ENCODE measurements at regions not wholly inside any gene's neighbourhood (a gene's known extent, or its start where the extent isn't known, plus 50 kb on each side); places are given as distances from the start of the nearest gene placed in this dataset.
"Not testable (repeated sequence)": the region's sequence is repeated elsewhere in the genome, so short reads cannot be mapped to it uniquely, and the experiment has no call there.

DNA sequence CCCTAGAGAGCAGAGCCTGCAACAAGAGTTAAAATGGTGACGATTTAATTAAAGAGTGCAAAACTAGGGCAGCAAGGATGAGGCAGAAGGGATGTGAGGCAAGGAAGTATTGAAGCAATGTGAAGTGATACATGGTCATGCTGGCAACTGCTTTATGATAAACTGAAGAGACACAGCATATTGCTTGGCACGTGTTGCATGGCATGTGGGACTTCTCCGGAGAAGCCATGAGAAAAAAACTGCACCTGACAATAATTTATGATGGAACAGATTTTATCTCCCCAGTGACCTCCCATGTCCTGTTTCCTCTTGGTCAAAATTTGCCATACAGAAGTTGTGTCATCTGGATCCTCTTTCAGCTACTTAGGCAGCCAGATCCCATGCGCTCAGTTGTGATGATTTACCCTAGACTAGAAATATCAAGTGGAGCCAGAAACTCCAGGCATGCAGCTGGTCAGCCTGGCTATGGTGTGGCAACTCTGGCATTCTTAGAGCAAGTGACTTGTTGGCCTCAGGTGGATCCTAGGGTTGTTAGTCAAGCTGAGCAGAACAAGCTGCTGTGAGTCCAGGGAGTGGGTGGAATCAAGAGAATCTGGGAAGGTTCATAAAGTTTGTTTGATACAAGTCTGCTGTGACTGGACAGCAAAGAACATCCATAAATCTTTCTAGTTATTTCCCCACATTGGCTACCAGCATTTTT lies 611.4 kb upstream of the USP24 start:
- DNase-seq (ENCODE audit: low read depth in 2 of 2) = no peak

GRCh38 chr1:55825461-55825860 lies 610.3 kb upstream of the USP24 start:
- DNase-seq (ENCODE audit: low read depth in 2 of 2) = no peak

GRCh38 chr1:55824251-55824640 lies 609.1 kb upstream of the USP24 start:
- no peak for DNase-seq (ENCODE audit: low read depth in 2 of 2)

DNA sequence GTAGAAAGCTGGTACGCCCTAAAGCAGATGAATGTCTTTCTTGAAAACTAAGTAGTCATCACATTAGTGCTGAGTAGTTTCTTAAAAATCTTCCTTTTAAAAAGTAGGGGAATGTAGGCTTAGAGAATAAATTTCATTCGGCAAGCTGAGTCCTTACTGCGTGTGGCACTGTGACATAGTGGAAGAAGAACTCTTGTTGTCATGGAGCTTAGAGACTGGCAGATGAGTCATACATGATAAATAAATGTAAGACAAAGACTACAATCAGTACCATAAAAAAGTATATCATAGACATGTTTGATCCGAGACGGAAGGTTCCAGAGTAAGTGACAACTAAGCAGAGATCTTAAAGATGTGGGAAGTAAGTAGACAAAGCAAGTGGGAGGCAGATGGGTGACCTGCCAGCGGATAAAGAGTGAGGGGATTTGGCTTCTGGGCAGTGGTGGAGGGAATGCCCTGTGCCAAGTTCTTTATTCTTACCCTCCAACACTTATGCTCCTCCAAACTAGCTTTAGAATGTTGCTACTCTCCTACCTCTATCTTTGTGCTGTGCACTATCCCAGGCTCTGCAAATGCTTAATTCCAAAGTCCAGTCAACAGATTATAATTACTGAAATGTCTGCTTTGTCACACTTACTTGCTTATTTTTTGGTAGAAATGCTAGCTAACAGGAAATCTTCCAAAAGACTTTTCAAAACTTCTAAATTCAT lies 608.5 kb upstream of the USP24 start:
- no peak for DNase-seq (ENCODE audit: low read depth in 2 of 2)

- no peak for DNase-seq (ENCODE audit: low read depth in 2 of 2)
Measured at GRCh38 chr1:55822891-55823290, 607.7 kb upstream of the USP24 start.

- DNase-seq (ENCODE audit: low read depth in 2 of 2) = no peak
Measured at GRCh38 chr1:55821234-55821633, 606.1 kb upstream of the USP24 start.

- no peak for DNase-seq (ENCODE audit: low read depth in 2 of 2)
Measured at GRCh38 chr1:55820501-55820900, 605.3 kb upstream of the USP24 start.

GRCh38 chr1:55819011-55819410 lies 603.8 kb upstream of the USP24 start:
- no peak for DNase-seq (ENCODE audit: low read depth in 2 of 2)

- DNase-seq (ENCODE audit: low read depth in 2 of 2) = no peak
Measured at GRCh38 chr1:55816456-55817426, 601.6 kb upstream of the USP24 start.

- DNase-seq (ENCODE audit: low read depth in 2 of 2) = no peak
Measured at GRCh38 chr1:55815745-55816455, 600.7 kb upstream of the USP24 start.

DNA sequence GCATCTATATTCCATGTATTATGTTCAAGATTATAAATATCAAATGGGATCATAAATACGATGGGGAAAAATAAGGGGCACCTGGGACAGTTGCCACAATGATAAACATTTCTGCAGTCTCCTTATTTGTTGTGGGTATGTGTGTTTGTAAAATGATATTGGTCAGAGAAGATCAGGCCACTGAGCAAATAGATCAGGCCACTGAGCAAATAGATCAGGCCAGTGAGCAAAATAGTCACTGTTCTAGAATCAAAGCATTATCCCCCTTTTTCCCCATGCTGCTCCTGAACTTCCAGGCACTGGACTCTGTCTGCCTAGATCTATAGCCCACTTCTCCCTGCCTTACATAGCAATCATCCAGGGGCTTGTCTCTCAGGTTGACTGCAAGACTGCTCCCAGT lies 599.8 kb upstream of the USP24 start:
- DNase-seq (ENCODE audit: low read depth in 2 of 2) = no peak

- no peak for DNase-seq (ENCODE audit: low read depth in 2 of 2)
Measured at GRCh38 chr1:55813618-55814017, 598.5 kb upstream of the USP24 start.

- DNase-seq (ENCODE audit: low read depth in 2 of 2) = no peak
Measured at GRCh38 chr1:55812281-55812680, 597.1 kb upstream of the USP24 start.

DNA sequence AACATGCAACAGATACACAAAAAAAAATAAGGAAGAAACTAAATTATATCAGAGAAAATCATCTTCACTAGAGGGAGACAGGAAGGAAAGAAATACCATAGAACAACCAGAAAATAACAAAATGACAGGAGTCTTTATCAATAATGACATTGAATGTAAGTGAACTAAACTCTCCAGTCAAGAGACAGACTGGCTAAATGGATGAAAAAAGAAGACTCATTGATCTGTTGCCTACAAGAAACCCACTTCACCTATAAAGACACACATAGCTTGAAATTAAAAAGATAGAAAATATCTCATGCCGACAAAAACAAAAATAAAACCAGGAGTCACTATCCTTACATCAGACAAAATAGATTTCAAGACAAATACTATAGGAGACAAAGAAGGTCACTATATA lies 593.1 kb upstream of the USP24 start:
- DNase-seq (ENCODE audit: low read depth in 2 of 2) = no peak

DNA sequence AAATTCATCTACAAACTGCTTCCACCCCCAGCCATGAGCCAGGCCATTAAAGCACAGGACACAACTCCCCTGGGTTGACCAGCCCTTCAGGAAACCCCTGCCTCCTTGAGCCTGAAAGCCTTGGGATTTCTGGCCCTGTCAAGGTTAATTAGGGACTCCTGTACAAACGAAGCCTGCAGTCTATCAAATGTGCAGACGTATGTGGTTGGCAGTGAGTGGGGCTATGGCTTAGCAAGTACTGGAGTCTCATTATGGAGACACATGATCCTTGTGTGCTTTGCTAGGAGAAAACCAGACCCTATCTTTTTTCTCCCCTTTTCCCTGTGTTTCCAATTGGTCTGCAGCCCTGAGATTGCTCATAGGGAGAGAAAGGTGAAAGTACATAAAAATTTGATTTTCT lies 588.3 kb upstream of the USP24 start:
- no peak for DNase-seq (ENCODE audit: low read depth in 2 of 2)

GRCh38 chr1:55801481-55801880 lies 586.3 kb upstream of the USP24 start:
- DNase-seq (ENCODE audit: low read depth in 2 of 2) = no peak

- DNase-seq (ENCODE audit: low read depth in 2 of 2) = no peak
Measured at GRCh38 chr1:55800503-55800902, 585.3 kb upstream of the USP24 start.

- no peak for DNase-seq (ENCODE audit: low read depth in 2 of 2)
Measured at GRCh38 chr1:55793856-55794255, 578.7 kb upstream of the USP24 start.

DNA sequence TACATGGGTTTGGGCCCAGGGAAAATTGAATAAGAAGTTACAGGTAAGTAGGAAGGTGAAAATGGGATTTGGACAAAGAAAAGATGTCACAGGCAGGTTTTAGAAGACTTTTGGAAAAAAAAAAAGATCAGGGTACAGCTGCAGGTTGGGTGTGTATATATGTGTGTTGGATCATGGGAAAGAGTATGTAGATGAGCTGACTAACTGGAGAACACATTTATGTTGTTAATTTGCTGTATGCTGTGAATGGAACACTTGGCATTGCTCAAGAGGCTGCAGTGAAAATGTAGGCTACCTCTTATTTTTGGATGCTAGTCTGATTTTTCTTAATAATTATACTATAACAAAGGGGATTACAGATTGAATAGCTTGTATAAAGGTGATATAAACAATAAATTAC lies 577.7 kb upstream of the USP24 start:
- no peak for DNase-seq (ENCODE audit: low read depth in 2 of 2)

GRCh38 chr1:55789466-55789865 lies 574.3 kb upstream of the USP24 start:
- no peak for DNase-seq (ENCODE audit: low read depth in 2 of 2)

DNA sequence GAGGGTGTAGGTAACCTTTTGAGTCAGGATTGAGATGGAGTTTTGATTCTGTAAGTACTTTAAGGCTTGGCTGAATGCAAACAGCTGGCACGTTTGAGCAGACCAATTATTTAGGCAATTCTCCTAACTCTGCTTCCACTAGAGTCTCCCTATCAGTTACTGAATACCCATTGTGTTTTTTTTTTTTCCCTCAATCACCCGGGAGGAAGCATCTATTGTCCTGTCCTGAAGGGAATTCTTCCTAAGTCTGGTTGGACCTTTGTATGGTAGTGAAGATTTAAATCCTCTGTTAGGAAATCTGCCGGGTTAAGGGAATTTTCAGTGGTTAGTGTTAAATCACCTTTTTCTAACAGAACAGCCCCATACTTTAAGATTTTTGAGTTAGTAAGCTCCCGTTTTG lies 571.2 kb upstream of the USP24 start:
- no peak for DNase-seq (ENCODE audit: low read depth in 2 of 2)

- not testable (repeated sequence) for DNase-seq (ENCODE audit: low read depth in 2 of 2)
Measured at GRCh38 chr1:55784941-55785450, 569.8 kb upstream of the USP24 start.
